HG03565 (cell line): ENCODE measurements at regions not wholly inside any gene's neighbourhood (a gene's known extent, or its start where the extent isn't known, plus 50 kb on each side); places are given as distances from the start of the nearest gene placed in this dataset.

Source experiments
- ATAC-seq: cut with Tn5 transposase; IDR thresholded peaks from one replicate; pipeline ENCODE4 v1.9.1; 2021; ENCODE audit warnings: mild to moderate bottlenecking, moderate library complexity; ENCODE audit not compliant: unreplicated experiment

GRCh38 chr2:126358122-126358521 lies 297.8 kb upstream of the GYPC start:
- ATAC-seq = no peak

GRCh38 chr2:126359494-126359893 lies 296.5 kb upstream of the GYPC start:
- peak; percentile 77 for ATAC-seq

DNA sequence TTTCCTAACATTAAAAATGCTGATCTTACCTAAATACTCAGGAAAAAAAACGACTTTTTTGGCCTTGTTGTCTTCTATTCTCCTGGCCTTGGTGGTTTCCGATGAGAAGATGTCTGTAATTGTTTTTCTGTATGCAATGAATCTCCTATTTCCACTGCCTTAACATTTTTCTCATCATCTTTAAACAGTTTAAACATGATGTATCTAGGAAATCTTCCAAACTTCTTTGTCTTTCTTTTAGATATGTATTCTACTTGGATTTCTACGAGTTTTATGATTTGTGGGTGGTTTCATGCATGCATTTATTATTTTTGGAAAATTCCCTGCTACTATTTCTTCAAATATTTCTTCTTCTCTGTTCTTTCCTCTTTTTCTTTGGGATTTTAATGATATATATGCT lies 288.6 kb upstream of the GYPC start:
- ATAC-seq = no peak

GRCh38 chr2:126368758-126369157 lies 287.2 kb upstream of the GYPC start:
- ATAC-seq = no peak

- ATAC-seq = no peak
Measured at GRCh38 chr2:126370201-126370600, 285.8 kb upstream of the GYPC start.

DNA sequence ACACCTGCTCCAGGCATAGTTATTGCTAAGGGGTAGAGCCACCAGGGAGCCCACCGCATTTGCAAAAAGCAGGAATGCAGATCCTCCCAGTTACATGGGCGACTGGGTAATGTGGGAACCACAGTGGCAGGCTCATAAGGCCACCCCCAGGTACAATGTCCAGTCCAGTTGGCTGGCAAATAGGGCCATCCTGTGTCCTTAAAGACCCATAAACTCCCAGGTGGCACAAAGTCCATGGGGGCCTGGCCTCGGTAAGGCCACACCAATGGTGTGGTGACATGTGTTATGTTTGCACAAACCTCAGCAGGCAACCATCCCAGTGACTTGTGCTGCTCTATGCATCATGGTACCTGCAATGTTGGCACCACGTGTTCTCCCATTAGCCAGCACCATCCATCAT lies 283.6 kb upstream of the GYPC start:
- ATAC-seq = no peak

DNA sequence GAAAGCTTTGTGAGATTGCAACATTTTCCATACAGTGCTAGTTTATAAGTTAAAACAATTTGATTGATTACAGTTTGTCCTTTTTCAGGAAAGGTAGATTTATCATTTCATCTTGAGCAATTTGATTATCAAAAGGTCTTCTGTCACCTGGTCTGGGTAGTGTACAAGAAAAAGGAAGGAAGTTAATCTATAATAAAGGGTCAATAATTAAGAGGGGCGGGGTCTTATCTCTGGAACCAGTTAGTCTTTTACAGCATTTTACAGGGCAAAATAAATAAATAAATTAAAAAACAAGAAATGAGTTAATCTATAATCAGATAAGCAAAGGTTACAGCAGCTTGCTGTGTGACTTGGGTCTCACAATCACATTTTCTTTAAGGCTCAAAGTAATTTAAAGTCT lies 277.8 kb upstream of the GYPC start:
- ATAC-seq = no peak

GRCh38 chr2:126381091-126381490 lies 274.9 kb upstream of the GYPC start:
- no peak for ATAC-seq

DNA sequence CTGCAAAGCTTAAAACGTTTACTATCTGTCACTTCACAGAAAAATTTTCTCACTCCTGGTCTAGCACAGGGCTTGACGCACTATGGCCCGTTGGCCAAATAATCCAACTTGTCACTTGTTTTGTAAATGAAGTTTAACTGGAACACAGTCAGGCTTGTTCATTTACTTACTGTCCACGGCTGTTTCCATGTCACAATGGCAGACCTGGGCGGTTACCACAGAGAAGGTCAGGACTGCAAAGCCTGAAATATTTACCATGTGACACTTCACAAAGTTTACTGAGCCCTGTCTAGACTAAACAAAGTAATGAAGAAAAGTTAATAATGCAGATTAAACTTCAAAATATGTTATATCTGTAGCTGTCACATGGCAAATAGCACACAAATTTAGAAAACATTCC lies 273.0 kb upstream of the GYPC start:
- ATAC-seq = no peak

DNA sequence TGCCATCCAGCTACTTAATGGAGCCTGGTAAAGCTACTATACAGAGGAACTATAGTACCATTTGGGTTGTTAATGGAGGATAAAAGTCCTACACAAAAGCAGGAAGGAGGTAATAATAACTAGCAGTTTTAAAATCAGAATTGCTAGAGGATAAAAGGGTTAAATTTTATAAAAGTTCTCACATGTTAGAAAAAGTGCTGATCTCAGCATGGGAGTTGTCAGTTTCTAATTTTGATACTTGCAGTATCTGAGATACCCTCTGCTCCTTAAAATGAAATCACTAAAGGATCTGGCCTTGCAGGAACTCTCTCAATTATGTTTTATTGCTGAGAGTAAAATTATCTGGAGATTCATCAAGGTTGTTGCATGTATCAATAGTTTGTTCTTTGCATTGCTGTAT lies 272.2 kb upstream of the GYPC start:
- no peak for ATAC-seq

- ATAC-seq = no peak
Measured at GRCh38 chr2:126385441-126385840, 270.5 kb upstream of the GYPC start.

- no peak for ATAC-seq
Measured at GRCh38 chr2:126385983-126386382, 270.0 kb upstream of the GYPC start.

- no peak for ATAC-seq
Measured at GRCh38 chr2:126389446-126389845, 266.5 kb upstream of the GYPC start.

DNA sequence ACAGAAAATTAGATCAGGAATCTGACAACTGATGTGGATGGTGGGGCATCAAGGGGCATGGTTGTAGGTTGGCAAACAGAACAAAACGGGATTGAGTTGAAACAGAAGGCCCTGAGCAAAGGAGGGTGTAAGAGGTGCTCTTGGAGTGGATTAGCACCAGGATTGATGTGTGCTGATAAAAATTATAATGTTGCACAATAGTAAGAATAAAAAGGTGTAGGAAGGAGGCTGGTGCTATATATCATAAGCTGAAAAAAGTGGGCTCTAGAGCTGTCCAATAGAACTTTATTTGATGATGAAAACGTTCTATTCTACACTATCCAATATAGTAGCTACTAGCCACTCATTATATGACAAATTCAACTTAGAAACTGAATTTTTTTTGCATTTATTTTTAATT lies 263.1 kb upstream of the GYPC start:
- no peak for ATAC-seq

DNA sequence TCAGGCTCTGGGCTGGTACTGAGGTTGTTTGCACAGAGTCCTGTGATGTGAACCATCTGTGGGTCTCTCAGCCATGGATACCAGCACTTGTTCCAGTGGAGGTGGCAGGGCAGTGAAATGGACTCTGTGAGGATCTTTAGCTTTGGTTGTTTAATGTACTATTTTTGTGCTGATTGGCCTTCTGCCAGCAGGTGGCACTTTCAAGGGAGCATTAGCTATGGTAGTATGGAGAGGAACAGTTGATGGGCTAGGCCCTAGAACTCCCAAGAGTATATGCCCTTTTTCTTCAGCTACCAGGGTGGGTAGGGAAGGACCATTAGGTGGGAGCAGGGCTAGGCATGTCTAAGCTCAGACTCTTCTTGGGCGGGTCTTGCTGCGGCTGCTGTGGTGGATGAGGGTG lies 257.0 kb upstream of the GYPC start:
- ATAC-seq = no peak

- no peak for ATAC-seq
Measured at GRCh38 chr2:126403039-126403628, 252.8 kb upstream of the GYPC start.

- no peak for ATAC-seq
Measured at GRCh38 chr2:126406267-126406666, 249.7 kb upstream of the GYPC start.

DNA sequence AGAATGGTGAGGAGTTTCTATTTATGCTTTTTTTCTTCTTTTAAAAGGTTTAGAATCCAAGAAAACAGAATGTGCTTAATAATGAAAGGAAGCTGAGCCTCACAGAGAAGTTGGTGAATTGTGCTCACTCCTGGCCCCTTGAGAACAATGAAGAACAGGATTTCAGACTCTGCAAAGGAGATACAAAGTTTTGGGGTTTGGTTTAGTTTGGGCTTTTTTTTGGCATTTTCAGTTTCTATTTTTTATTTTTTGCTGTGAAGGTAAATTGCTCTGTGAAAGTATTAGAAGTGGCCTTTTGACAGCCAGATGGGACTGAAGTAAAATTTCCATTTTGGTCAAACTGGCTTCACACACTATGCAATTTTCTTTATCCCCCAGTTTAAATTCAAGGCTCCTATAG lies 247.3 kb upstream of the GYPC start:
- ATAC-seq = no peak

DNA sequence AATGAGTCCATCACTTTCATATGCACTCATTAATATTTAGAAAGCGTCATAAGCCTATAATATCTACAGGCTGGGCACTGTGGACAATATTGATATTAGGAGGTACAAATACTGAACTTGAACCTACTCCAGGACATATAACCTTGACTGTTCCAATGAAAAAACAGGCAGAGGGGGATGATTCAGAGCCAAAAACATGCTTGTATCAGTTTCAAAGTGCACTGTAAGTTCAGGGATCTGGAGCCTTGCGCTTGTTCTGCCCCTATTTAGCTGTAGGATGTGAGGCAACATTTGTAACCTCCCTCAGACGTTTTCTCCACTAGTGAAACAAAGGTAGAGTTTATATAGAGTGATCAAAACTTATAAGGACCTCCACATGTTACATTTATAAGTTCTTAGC lies 246.1 kb upstream of the GYPC start:
- ATAC-seq = no peak

DNA sequence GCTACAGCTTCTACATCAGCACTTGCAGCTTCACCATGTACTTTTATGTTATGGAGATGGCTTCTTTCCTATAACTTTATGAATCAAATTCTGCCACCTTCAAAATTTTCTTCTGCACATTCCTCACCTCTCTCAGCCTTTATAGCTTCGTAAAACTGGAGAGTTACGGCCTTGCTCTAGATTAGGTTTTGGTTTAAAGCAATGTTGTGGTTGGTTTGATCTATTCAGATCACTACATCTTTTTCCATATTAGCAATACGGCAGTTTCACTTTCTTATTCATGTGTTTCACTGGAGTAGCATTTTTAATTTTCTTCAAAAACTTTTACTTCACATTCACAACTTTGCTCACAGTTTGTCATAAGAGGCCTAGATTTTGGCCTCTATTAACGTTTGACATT lies 242.9 kb upstream of the GYPC start:
- ATAC-seq = peak; percentile 95

- ATAC-seq = no peak
Measured at GRCh38 chr2:126419403-126419802, 236.6 kb upstream of the GYPC start.

- ATAC-seq = no peak
Measured at GRCh38 chr2:126425943-126426342, 230.0 kb upstream of the GYPC start.

DNA sequence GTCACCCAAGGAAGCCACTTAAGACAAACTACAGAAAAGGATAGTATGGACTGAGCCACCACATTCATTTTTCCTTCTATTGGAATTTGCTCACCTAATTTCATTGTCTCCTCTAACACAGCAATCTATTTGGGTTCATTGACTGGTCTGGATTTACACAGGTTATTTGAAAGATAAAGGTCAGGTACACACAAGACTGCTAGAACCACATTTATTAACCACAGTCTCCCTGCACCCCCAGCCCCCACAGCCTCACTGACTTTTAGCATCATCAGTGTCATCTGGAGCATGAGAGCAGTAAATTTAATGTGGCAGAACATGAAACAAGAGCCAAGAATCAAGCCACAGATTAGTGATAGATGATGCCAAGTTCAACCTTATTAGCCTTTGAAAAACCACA lies 226.9 kb upstream of the GYPC start:
- no peak for ATAC-seq

DNA sequence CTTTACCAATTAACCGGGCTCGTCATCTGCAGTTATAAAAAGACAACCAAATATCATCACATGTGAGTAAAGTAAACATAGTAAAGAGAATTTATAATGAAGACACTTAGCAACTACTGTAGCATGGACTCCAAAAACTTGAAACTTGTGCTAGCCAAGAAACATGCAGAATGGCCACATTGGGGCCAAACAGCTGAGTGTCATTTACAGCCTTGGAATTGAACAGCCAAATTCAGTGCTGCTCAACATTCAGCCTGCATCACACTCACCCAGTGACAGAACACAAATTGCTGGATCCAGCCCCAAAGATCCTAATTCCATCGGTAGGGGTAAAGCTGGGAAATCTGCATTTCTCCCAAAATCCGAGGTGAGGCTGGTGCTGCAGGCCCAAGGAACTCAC lies 224.8 kb upstream of the GYPC start:
- ATAC-seq = no peak
